B cell (primary cell): ENCODE measurements at regions not wholly inside any gene's neighbourhood (a gene's known extent, or its start where the extent isn't known, plus 50 kb on each side); places are given as distances from the start of the nearest gene placed in this dataset.

Experiments
- ATAC-seq: fragments of 200-7000 bp; cut with Tn5 transposase; one replicate; pipeline ENCODE4 v1.10.0; 2021; ENCODE audit warnings: low read depth, mild to moderate bottlenecking, moderate number of reproducible peaks, moderate library complexity
- CTCF ChIA-PET: fragments of 350-600 bp; sonication (Branson Sonifier 250); formaldehyde crosslinking; loops from one replicate; lab custom pipeline; 2021; ENCODE audit warnings: antibody characterized with exemption, inconsistent platforms; lab: Charles Lee
- POLR2A ChIA-PET: fragments of 350-600 bp; sonication (Branson Sonifier 250); formaldehyde crosslinking; loops from one replicate; lab custom pipeline; 2021; ENCODE audit warnings: antibody characterized with exemption; lab: Charles Lee
- DNase-seq: peaks from one replicate; pipeline ENCODE4 v3.0.0; 2013
- H2AFZ ChIP-seq: 2 replicates; pipeline ENCODE4 v1.6.1; 2012; ENCODE audit warnings: mild to moderate bottlenecking, low read depth, low read length; ENCODE audit not compliant: insufficient read depth, poor library complexity, severe bottlenecking
- H3K27ac ChIP-seq, 2 donors: 1 replicate in 1 of 2; 2 replicates in 1 of 2; pipeline ENCODE4 v1.5.1; 2012 to 2013; ENCODE audit warnings: low read length in 2 of 2, mild to moderate bottlenecking in 2 of 2, moderate library complexity in 1 of 2
- H3K27me3 ChIP-seq, 4 experiments: fragments of 200-600 bp in 1 of 4; sonication (generic) in 1 of 4; replicated peaks in 1 of 4; 1 replicate in 2 of 4; 2 replicates in 2 of 4; pipeline versions ENCODE4 v1.6.1 to v1.7.0; 2013 to 2016; ENCODE audit warnings: low read length in 3 of 4, mild to moderate bottlenecking in 2 of 4, mixed read lengths in 1 of 4, moderate library complexity in 1 of 4; ENCODE audit not compliant: insufficient read depth in 4 of 4, control insufficient read depth in 3 of 4; ENCODE audit errors: control extremely low read depth in 1 of 4
- H3K36me3 ChIP-seq, 2 experiments: replicated peaks in 1 of 2; 1 replicate in 1 of 2; 2 replicates in 1 of 2; pipeline versions ENCODE4 v1.6.1 to v1.7.1; 2013; ENCODE audit warnings: low read length in 1 of 2; ENCODE audit not compliant: insufficient read depth in 2 of 2, control insufficient read depth in 1 of 2; ENCODE audit errors: control extremely low read depth in 1 of 2, extremely low read depth in 1 of 2
- H3K4me1 ChIP-seq, 2 donors: fragments of 200-600 bp in 1 of 2; sonication (generic) in 1 of 2; 1 replicate in 1 of 2; 2 replicates in 1 of 2; pipeline versions ENCODE4 v1.5.1 to v1.6.1; 2013 to 2017; ENCODE audit warnings: low read length in 2 of 2; ENCODE audit not compliant: control insufficient read depth in 2 of 2, insufficient read depth in 2 of 2
- H3K4me2 ChIP-seq: replicated peaks from 2 replicates; pipeline ENCODE3; 2012; ENCODE audit warnings: mild to moderate bottlenecking, low read depth, low read length; ENCODE audit not compliant: poor library complexity, severe bottlenecking
- H3K4me3 ChIP-seq, 5 experiments: fragments of 200-600 bp in 1 of 5; sonication (generic) in 1 of 5; 1 replicate in 3 of 5; 2 replicates in 2 of 5; pipeline versions ENCODE4 v1.5.1 to v1.7.0; 2011 to 2016; ENCODE audit warnings: low read length in 4 of 5, mild to moderate bottlenecking in 4 of 5, low read depth in 2 of 5, control low read depth in 1 of 5, moderate library complexity in 1 of 5; ENCODE audit not compliant: insufficient read depth in 1 of 5; ENCODE audit errors: control extremely low read depth in 1 of 5, extremely low read depth in 1 of 5
- H3K79me2 ChIP-seq: fragments of 200-600 bp; sonication (generic); one replicate; pipeline ENCODE4 v1.6.0; 2016; ENCODE audit warnings: low read length; ENCODE audit not compliant: control insufficient read depth, insufficient read depth
- H3K9ac ChIP-seq: fragments of 200-600 bp; sonication (generic); 2 replicates; pipeline ENCODE4 v1.6.1; 2017; ENCODE audit warnings: mild to moderate bottlenecking, low read length, moderate library complexity
- H3K9me3 ChIP-seq, 3 donors: one replicate each; pipeline versions ENCODE4 v1.6.1 to v1.7.1; 2013; ENCODE audit warnings: low read length in 2 of 3; ENCODE audit not compliant: control insufficient read depth in 2 of 3, insufficient read depth in 1 of 3; ENCODE audit errors: control extremely low read depth in 1 of 3
- H4K20me1 ChIP-seq: 2 replicates; pipeline ENCODE4 v1.6.0; 2012; ENCODE audit warnings: mild to moderate bottlenecking, low read length; ENCODE audit not compliant: insufficient read depth, control insufficient read depth, poor library complexity, severe bottlenecking
- H3K27ac Mint-ChIP-seq: one replicate; pipeline ENCODE4 v1.8.0; 2021; ENCODE audit warnings: mixed read lengths
- H3K27me3 Mint-ChIP-seq: one replicate; pipeline ENCODE4 v1.8.0; 2021; ENCODE audit warnings: mixed read lengths
- H3K4me1 Mint-ChIP-seq: one replicate; pipeline ENCODE4 v1.8.0; 2021; ENCODE audit warnings: mixed read lengths
- H3K4me3 Mint-ChIP-seq: one replicate; pipeline ENCODE4 v1.8.0; 2021; ENCODE audit warnings: mixed read lengths
- H3K9me3 Mint-ChIP-seq: one replicate; pipeline ENCODE4 v1.8.0; 2022; ENCODE audit warnings: mixed read lengths; ENCODE audit not compliant: insufficient read depth
- EZH2 ChIP-seq: IDR thresholded peaks from 2 replicates; pipeline ENCODE4 v1.6.1; 2012; ENCODE audit warnings: borderline replicate concordance, low read depth, mild to moderate bottlenecking, moderate library complexity, low read length; ENCODE audit not compliant: insufficient read depth, poor library complexity, severe bottlenecking
- WGBS: methylation state at CpG from one replicate; pipeline ENCODE4 v1.1.5; 2013; ENCODE audit warnings: missing lambda C conversion rate; ENCODE audit not compliant: insufficient coverage; 5-methylcytosine and 5-hydroxymethylcytosine counted together
- intact Hi-C: fragments of 100-400 bp; cut with micrococcal nuclease; formaldehyde crosslinking; loops from one replicate; pipeline ENCODE4 v1.10.0; 2022
- TF ChIP-seq, protein P1 (sequence below): fragments of 200-600 bp; IDR thresholded peaks from one replicate; pipeline ENCODE4 v1.8.0; 2022; ENCODE audit warnings: antibody characterized with exemption, mild to moderate bottlenecking

DNA sequence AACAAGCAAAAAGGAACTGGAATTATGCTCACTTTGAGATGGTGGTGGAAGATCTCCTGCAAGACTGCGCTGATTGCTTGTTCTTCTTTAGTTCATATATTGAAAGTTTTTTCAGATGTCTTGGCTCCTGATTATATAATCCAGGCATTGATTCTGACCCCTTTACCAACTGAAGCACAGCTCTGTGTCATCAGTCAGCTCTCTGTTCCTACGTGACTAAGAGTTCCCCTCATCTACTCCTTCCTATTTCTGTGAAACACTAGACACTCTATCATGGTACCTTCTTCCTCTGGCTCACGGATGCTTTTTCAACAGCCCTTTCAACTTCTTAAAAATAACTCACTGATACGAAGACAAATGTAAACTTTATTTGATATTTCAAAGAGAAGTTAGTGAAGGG, 788.6 kb downstream of the SOCS6 start:
- Histone ChIP-seq H3K4me2 (no peak overlapping the region), H4K20me1 (no peaks in the 10 kb centered on the region), H3K9me3 (no peaks in the 10 kb centered on the region), H3K4me1 (no peaks in the 10 kb centered on the region), H3K9ac (no peak overlapping the region), H2AFZ (no peak overlapping the region), H3K36me3 (no peaks in the 10 kb centered on the region), H3K4me3 (no peak overlapping the region), H3K27me3 (no peaks in the 10 kb centered on the region), H3K27ac (no peak overlapping the region), H3K79me2 (no peaks in the 10 kb centered on the region)
- DNase-seq (no peak), ATAC-seq (no peak)
- H3K4me3 Mint-ChIP-seq: no peak overlapping the region
- no peaks in the 10 kb centered on the region for H3K9me3 Mint-ChIP-seq
- no peaks in the 10 kb centered on the region for H3K27me3 Mint-ChIP-seq
- POLR2A ChIA-PET: no interaction called here
- intact Hi-C loops: no loop called here
- 64% methylated on average over 1 of the region's 4 CpGs for WGBS
- no peak overlapping the region for H3K27ac Mint-ChIP-seq
- CTCF ChIA-PET: no interaction called here
- H3K4me1 Mint-ChIP-seq: no peaks in the 10 kb centered on the region
- TF ChIP-seq, protein P1, sequence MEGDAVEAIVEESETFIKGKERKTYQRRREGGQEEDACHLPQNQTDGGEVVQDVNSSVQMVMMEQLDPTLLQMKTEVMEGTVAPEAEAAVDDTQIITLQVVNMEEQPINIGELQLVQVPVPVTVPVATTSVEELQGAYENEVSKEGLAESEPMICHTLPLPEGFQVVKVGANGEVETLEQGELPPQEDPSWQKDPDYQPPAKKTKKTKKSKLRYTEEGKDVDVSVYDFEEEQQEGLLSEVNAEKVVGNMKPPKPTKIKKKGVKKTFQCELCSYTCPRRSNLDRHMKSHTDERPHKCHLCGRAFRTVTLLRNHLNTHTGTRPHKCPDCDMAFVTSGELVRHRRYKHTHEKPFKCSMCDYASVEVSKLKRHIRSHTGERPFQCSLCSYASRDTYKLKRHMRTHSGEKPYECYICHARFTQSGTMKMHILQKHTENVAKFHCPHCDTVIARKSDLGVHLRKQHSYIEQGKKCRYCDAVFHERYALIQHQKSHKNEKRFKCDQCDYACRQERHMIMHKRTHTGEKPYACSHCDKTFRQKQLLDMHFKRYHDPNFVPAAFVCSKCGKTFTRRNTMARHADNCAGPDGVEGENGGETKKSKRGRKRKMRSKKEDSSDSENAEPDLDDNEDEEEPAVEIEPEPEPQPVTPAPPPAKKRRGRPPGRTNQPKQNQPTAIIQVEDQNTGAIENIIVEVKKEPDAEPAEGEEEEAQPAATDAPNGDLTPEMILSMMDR: no peak
- TF ChIP-seq EZH2: no peak

DNA sequence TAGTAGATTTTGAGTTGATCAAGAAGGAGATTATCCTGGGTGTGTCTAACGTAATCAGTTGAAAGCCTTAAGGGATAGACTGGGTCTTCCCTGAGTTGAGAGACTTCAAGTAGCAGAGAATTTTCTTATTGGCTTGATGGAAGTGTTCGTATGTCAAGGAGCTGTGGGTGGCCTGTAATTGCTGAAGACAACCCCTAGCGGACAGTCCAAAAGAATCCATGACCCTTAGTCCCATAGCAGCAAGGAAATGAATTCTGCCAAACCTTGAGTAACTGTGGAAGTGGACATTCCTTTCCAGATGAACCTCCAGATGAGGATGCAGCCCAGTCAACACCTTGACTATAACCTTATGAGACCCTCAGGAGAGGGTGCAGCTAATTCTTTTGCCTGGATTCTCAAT, 786.3 kb downstream of the SOCS6 start:
- POLR2A ChIA-PET: no interaction called here
- Mint-ChIP-seq H3K4me3 (no peak overlapping the region), H3K4me1 (no peaks in the 10 kb centered on the region), H3K27ac (no peak overlapping the region), H3K27me3 (no peaks in the 10 kb centered on the region), H3K9me3 (no peaks in the 10 kb centered on the region)
- no peak overlapping the region for H3K4me3 ChIP-seq
- H3K36me3 ChIP-seq: no peaks in the 10 kb centered on the region
- no peak overlapping the region for H3K4me2 ChIP-seq
- H3K9ac ChIP-seq: no peak overlapping the region
- H3K9me3 ChIP-seq: no peaks in the 10 kb centered on the region
- TF ChIP-seq EZH2: no peak
- TF ChIP-seq, protein P1: no peak
- H4K20me1 ChIP-seq: no peaks in the 10 kb centered on the region
- H2AFZ ChIP-seq: no peak overlapping the region
- intact Hi-C loops: no loop called here
- DNase-seq: no peak
- WGBS: 89% methylated on average over 2 of the region's 3 CpGs
- no peak overlapping the region for H3K27ac ChIP-seq
- ATAC-seq: no peak
- no peaks in the 10 kb centered on the region for H3K27me3 ChIP-seq
- no peaks in the 10 kb centered on the region for H3K79me2 ChIP-seq
- CTCF ChIA-PET: no interaction called here
- H3K4me1 ChIP-seq: no peaks in the 10 kb centered on the region
